ENCODE measurements at regions not wholly inside any gene's neighbourhood (a gene's known extent, or its start where the extent isn't known, plus 50 kb on each side); places are given as distances from the start of the nearest gene placed in this dataset.

GRCh38 chr12:63212316-63212715 lies 61.3 kb upstream of the AVPR1A start:
- TF ChIP-seq CTCF (IDR thresholded peaks at IDR 0.05) (no peak), POLR2A (IDR thresholded peaks at IDR 0.05) (no peak), EP300 (IDR thresholded peaks at IDR 0.05; ENCODE audit: low read depth) (no peak), POLR2AphosphoS5 (IDR thresholded peaks at IDR 0.05) (no peak)

All from transverse colon (tissue), 4 donors.